ENCODE measurements at regions not wholly inside any gene's neighbourhood (a gene's known extent, or its start where the extent isn't known, plus 50 kb on each side); places are given as distances from the start of the nearest gene placed in this dataset.

DNA sequence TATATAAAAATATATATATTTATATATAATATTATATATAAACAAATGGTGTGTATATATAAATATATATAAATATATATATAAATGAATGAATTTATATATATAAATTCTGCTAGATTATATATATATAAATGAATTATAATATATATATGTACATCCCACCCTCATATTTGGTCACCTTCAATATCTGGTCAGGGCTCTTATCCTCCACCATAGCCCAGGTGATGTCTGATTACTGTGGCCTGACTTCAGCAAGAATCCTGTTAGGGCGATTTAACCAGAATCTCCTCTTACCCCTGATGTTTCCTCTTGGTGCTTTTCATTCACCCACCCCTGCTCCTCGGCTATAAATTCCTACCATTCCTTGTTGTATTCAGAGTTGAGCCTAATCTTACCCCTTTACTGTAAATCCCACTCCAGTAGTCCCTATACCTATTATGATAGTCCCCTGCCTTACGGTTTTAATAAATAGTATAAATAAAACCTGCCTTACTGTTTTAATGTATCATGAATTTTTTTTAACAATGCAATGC lies 439.6 kb downstream of the PLOD2 start:
- Histone ChIP-seq H3K36me3 (no peaks in the 10 kb centered on the region), H3K4me1 (no peaks in the 10 kb centered on the region), H3K9me3 (no peaks in the 10 kb centered on the region), H3K27ac (no peak overlapping the region), H3K27me3 (no peaks in the 10 kb centered on the region), H3K4me3 (no peak overlapping the region)
- TF ChIP-seq, protein P1, sequence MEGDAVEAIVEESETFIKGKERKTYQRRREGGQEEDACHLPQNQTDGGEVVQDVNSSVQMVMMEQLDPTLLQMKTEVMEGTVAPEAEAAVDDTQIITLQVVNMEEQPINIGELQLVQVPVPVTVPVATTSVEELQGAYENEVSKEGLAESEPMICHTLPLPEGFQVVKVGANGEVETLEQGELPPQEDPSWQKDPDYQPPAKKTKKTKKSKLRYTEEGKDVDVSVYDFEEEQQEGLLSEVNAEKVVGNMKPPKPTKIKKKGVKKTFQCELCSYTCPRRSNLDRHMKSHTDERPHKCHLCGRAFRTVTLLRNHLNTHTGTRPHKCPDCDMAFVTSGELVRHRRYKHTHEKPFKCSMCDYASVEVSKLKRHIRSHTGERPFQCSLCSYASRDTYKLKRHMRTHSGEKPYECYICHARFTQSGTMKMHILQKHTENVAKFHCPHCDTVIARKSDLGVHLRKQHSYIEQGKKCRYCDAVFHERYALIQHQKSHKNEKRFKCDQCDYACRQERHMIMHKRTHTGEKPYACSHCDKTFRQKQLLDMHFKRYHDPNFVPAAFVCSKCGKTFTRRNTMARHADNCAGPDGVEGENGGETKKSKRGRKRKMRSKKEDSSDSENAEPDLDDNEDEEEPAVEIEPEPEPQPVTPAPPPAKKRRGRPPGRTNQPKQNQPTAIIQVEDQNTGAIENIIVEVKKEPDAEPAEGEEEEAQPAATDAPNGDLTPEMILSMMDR (IDR thresholded peaks at IDR 0.05), result no peak
- TF ChIP-seq EP300 (IDR thresholded peaks at IDR 0.05) (no peak), POLR2A (IDR thresholded peaks at IDR 0.05) (no peak)
- no peak for DNase-seq (ENCODE audit: low spot score in 2 of 2)
- 74 to 83% methylated on average over 3 of the region's 3 CpGs for WGBS, 2 donors

DNA sequence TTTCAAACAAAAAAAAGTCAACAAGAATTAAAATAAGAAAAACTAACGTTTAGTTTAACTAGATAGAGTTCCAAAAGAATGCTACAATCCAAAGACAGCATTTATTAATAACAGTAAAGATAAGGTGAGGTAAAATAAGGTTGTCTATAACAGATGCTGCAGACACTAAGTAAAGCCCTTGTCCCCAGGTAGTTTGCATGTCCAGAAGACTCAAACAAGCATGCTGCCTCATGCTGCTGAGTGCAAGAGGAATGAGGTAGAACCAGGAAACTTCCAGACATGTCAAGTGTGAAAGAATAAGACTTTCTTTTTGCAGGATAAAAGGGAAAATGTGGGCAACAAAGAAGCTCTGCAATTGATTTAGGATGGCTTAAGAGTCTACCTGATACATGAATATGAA lies 439.2 kb downstream of the PLOD2 start:
- WGBS, 2 donors, result 61 to 76% methylated on average over 1 of the region's 1 CpG
- no peak overlapping the region for H3K27ac ChIP-seq
- no peaks in the 10 kb centered on the region for H3K27me3 ChIP-seq
- H3K36me3 ChIP-seq, result no peaks in the 10 kb centered on the region
- TF ChIP-seq POLR2A (IDR thresholded peaks at IDR 0.05) (no peak), EP300 (IDR thresholded peaks at IDR 0.05) (no peak)
- TF ChIP-seq, protein P1 (IDR thresholded peaks at IDR 0.05), result no peak
- H3K9me3 ChIP-seq, result no peaks in the 10 kb centered on the region
- no peaks in the 10 kb centered on the region for H3K4me1 ChIP-seq
- H3K4me3 ChIP-seq, result no peak overlapping the region
- no peak for DNase-seq (ENCODE audit: low spot score in 2 of 2)

DNA sequence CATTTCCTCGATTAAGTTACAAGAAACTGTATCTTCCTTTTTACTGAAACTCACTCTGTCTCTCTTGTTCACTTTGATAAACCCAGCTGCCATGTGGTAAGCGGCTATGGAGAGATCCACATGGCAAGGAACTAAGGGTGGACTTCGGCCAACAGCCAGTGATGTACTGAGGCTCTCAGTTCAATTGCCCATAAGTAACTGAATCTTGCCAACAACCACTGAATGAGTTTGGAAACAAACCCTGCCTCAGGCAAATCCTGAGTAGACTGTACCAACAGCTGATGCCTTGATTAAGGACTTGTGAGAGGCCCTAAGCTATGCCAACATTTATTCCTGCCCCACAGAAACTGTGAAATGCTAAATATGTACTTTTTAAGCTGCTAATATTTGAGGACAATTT lies 433.5 kb downstream of the PLOD2 start:
- no peaks in the 10 kb centered on the region for H3K9me3 ChIP-seq
- no peak for DNase-seq (ENCODE audit: low spot score in 2 of 2)
- WGBS, 2 donors, result 91 to 92% methylated on average over 3 of the region's 3 CpGs
- H3K4me1 ChIP-seq, result no peaks in the 10 kb centered on the region
- no peak overlapping the region for H3K27ac ChIP-seq
- H3K4me3 ChIP-seq, result no peak overlapping the region
- H3K36me3 ChIP-seq, result no peaks in the 10 kb centered on the region
- H3K27me3 ChIP-seq, result no peaks in the 10 kb centered on the region
- TF ChIP-seq, protein P1 (IDR thresholded peaks at IDR 0.05), result no peak
- TF ChIP-seq POLR2A (IDR thresholded peaks at IDR 0.05) (no peak), EP300 (IDR thresholded peaks at IDR 0.05) (no peak)

DNA sequence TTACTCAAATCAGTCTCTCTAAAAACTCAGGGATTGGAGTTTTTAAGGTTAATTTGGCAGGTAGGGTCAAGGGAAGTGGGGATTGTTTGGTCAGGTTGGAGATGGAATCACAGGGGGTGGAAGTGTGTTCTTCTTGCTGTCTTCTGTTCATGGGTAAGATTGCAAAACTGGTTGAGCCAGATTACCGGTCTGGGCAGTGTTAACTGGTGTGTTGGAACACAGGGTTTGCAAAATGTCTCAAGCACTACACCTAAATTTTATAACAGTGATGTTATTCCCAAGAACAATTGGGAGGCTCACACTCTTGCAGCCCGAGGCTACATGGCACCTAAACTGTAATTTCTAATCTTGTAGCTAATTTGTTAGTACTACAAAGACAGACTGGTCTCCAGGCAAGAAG lies 425.4 kb downstream of the PLOD2 start:
- H3K36me3 ChIP-seq, result no peaks in the 10 kb centered on the region
- no peak overlapping the region for H3K27ac ChIP-seq
- no peaks in the 10 kb centered on the region for H3K4me1 ChIP-seq
- H3K27me3 ChIP-seq, result no peaks in the 10 kb centered on the region
- TF ChIP-seq EP300 (IDR thresholded peaks at IDR 0.05) (no peak), POLR2A (IDR thresholded peaks at IDR 0.05) (no peak)
- TF ChIP-seq, protein P1 (IDR thresholded peaks at IDR 0.05), result no peak
- WGBS, 2 donors, result 85 to 87% methylated on average over 2 of the region's 2 CpGs
- H3K4me3 ChIP-seq, result no peak overlapping the region
- no peak for DNase-seq (ENCODE audit: low spot score in 2 of 2)
- H3K9me3 ChIP-seq, result no peaks in the 10 kb centered on the region

DNA sequence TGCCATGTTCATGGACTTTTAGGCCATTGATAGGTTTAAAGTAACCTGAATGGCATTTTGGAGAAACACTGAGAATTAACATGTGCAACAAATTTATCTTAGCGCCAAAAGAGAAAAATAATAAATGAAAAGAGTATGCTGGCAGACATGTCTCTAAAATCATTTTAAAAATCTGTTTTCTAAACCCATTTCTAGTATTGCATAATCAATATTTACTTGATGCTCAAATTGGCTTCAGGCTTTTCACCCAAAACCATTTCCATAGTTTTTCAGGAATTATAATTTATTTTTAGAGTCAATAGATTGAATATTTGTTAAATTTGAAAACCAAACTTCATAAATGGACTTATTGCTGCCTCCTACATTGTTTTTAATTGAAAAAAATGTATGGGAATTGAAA lies 423.0 kb downstream of the PLOD2 start:
- WGBS, 2 donors, result 97 to 98% methylated on average over 1 of the region's 1 CpG
- Histone ChIP-seq H3K27me3 (no peaks in the 10 kb centered on the region), H3K4me1 (no peaks in the 10 kb centered on the region), H3K27ac (no peak overlapping the region), H3K36me3 (no peaks in the 10 kb centered on the region), H3K9me3 (no peaks in the 10 kb centered on the region), H3K4me3 (no peak overlapping the region)
- TF ChIP-seq, protein P1 (IDR thresholded peaks at IDR 0.05), result no peak
- no peak for TF ChIP-seq EP300 (IDR thresholded peaks at IDR 0.05)
- TF ChIP-seq POLR2A (IDR thresholded peaks at IDR 0.05), result no peak
- DNase-seq (ENCODE audit: low spot score in 2 of 2), result no peak

Data from tibial nerve (tissue), 4 donors.